Tibial nerve (tissue), 4 donors: ENCODE measurements at regions not wholly inside any gene's neighbourhood (a gene's known extent, or its start where the extent isn't known, plus 50 kb on each side); places are given as distances from the start of the nearest gene placed in this dataset.

Experiments used
- DNase-seq, 2 donors: peaks; one replicate each; pipeline ENCODE4 v3.0.0-alpha.2; 2019; ENCODE audit warnings: low spot score in 2 of 2
- H3K27ac ChIP-seq, 4 donors: fragments of 200-600 bp; sonication (generic) in 3 of 4; one replicate each; pipeline ENCODE4 v1.5.1; 2017 to 2019; ENCODE audit warnings: mild to moderate bottlenecking in 1 of 4
- H3K27me3 ChIP-seq, 2 donors: fragments of 200-600 bp; sonication (generic) in 1 of 2; one replicate each; pipeline versions ENCODE4 v1.5.1 to v1.6.0; 2017 to 2019
- H3K36me3 ChIP-seq, 3 donors: fragments of 200-600 bp; sonication (generic); one replicate each; pipeline ENCODE4 v1.5.1; 2018 to 2019
- H3K4me1 ChIP-seq, 4 donors: fragments of 200-600 bp; sonication (generic) in 3 of 4; one replicate each; pipeline ENCODE4 v1.5.1; 2017 to 2019
- H3K4me3 ChIP-seq, 4 donors: fragments of 200-600 bp; sonication (generic) in 3 of 4; one replicate each; pipeline ENCODE4 v1.5.1; 2017 to 2019; ENCODE audit warnings: mild to moderate bottlenecking in 1 of 4, moderate library complexity in 1 of 4
- H3K9me3 ChIP-seq, 4 donors: fragments of 200-600 bp; sonication (generic) in 3 of 4; one replicate each; pipeline ENCODE4 v1.5.1; 2017 to 2019
- CTCF ChIP-seq, 5 experiments: fragments of 200-600 bp in 3 of 5; fragments of 450-650 bp in 2 of 5; sonication (generic) in 3 of 5; IDR thresholded peaks; one replicate each; pipeline ENCODE4 v1.5.1; 2016 to 2019; ENCODE audit warnings: antibody characterized with exemption in 5 of 5, mild to moderate bottlenecking in 3 of 5, moderate library complexity in 2 of 5
- EP300 ChIP-seq, 2 donors: sonication (generic); formaldehyde crosslinking; IDR thresholded peaks; one replicate each; pipeline ENCODE4 v1.6.1; 2017; ENCODE audit warnings: antibody characterized with exemption in 2 of 2, mild to moderate bottlenecking in 1 of 2
- POLR2A ChIP-seq, 2 donors: fragments of 450-650 bp; IDR thresholded peaks; one replicate each; pipeline ENCODE4 v1.6.1; 2017; ENCODE audit warnings: antibody characterized with exemption in 2 of 2, mild to moderate bottlenecking in 2 of 2, moderate library complexity in 2 of 2
- WGBS, 2 donors: methylation state at CpG; one replicate each; pipeline ENCODE4 v1.1.5; 2018; 5-methylcytosine and 5-hydroxymethylcytosine counted together

- Histone ChIP-seq H3K36me3 (no peaks in the 10 kb centered on the region), H3K4me1 (no peaks in the 10 kb centered on the region), H3K27ac (no peak overlapping the region), H3K27me3 (no peaks in the 10 kb centered on the region), H3K4me3 (no peak overlapping the region), H3K9me3 (peaks cover 0 to 35% (median 0%) of the 10 kb centered on the region in 4 donors)
- no peak for TF ChIP-seq POLR2A (IDR thresholded peaks at IDR 0.05)
- 85 to 86% methylated on average over 10 to 12 of the region's 12 CpGs for WGBS, 2 donors
- no peak for DNase-seq
Observed at GRCh38 chr10:37681617-37681999, 175.8 kb downstream of the ZNF248 start.

GRCh38 chr10:37680716-37681616 is 176.4 kb downstream of the ZNF248 start:
- WGBS, 2 donors: 85 to 90% methylated on average over 50 to 52 of the region's 52 CpGs
- Histone ChIP-seq H3K36me3 (no peaks in the 10 kb centered on the region), H3K4me3 (no peak overlapping the region), H3K27me3 (no peaks in the 10 kb centered on the region), H3K27ac (no peak overlapping the region), H3K9me3 (peaks cover 0 to 31% (median 0%) of the 10 kb centered on the region in 4 donors), H3K4me1 (no peaks in the 10 kb centered on the region)
- DNase-seq: no peak
- no peak for TF ChIP-seq CTCF (IDR thresholded peaks at IDR 0.05)
- TF ChIP-seq EP300 (IDR thresholded peaks at IDR 0.05): no peak
- no peak for TF ChIP-seq POLR2A (IDR thresholded peaks at IDR 0.05)

- 86 to 93% methylated on average over 24 to 30 of the region's 30 CpGs for WGBS, 2 donors
- Histone ChIP-seq H3K4me1 (no peaks in the 10 kb centered on the region), H3K9me3 (peaks cover 0 to 31% (median 0%) of the 10 kb centered on the region in 4 donors), H3K27me3 (no peaks in the 10 kb centered on the region), H3K27ac (no peak overlapping the region), H3K36me3 (no peaks in the 10 kb centered on the region), H3K4me3 (no peak overlapping the region)
- no peak for DNase-seq
- no peak for TF ChIP-seq CTCF (IDR thresholded peaks at IDR 0.05)
- TF ChIP-seq EP300 (IDR thresholded peaks at IDR 0.05): no peak
Observed at GRCh38 chr10:37680243-37680683, 177.1 kb downstream of the ZNF248 start.

- H3K4me1 ChIP-seq: no peaks in the 10 kb centered on the region
- no peak for DNase-seq
- peaks cover 0 to 36% (median 0%) of the 10 kb centered on the region in 4 donors for H3K9me3 ChIP-seq
- no peaks in the 10 kb centered on the region for H3K27me3 ChIP-seq
- no peak overlapping the region for H3K4me3 ChIP-seq
- TF ChIP-seq POLR2A (IDR thresholded peaks at IDR 0.05): no peak
- no peak for TF ChIP-seq EP300 (IDR thresholded peaks at IDR 0.05)
- TF ChIP-seq CTCF (IDR thresholded peaks at IDR 0.05): no peak
- H3K36me3 ChIP-seq: no peaks in the 10 kb centered on the region
- 86 to 87% methylated on average over 4 to 8 of the region's 8 CpGs for WGBS, 2 donors
- H3K27ac ChIP-seq: no peak overlapping the region
Observed at GRCh38 chr10:37679465-37679864, 177.9 kb downstream of the ZNF248 start.

GRCh38 chr10:37675449-37675848 is 182.0 kb downstream of the ZNF248 start:
- H3K27me3 ChIP-seq: no peaks in the 10 kb centered on the region
- no peak overlapping the region for H3K4me3 ChIP-seq
- H3K4me1 ChIP-seq: no peaks in the 10 kb centered on the region
- TF ChIP-seq POLR2A (IDR thresholded peaks at IDR 0.05) (no peak), CTCF (IDR thresholded peaks at IDR 0.05) (no peak), EP300 (IDR thresholded peaks at IDR 0.05) (no peak)
- H3K27ac ChIP-seq: no peak overlapping the region
- H3K36me3 ChIP-seq: no peaks in the 10 kb centered on the region
- WGBS, 2 donors: 70 to 82% methylated on average over 4 of the region's 4 CpGs
- no peak for DNase-seq
- H3K9me3 ChIP-seq: peaks cover 0 to 41% (median 6%) of the 10 kb centered on the region in 4 donors
